GM21529 (cell line): ENCODE measurements at regions not wholly inside any gene's neighbourhood (a gene's known extent, or its start where the extent isn't known, plus 50 kb on each side); places are given as distances from the start of the nearest gene placed in this dataset.
"Not testable (repeated sequence)": the region's sequence is repeated elsewhere in the genome, so short reads cannot be mapped to it uniquely, and the experiment has no call there.

ENCODE experiments used
- ATAC-seq: cut with Tn5 transposase; IDR thresholded peaks from one replicate; pipeline ENCODE4 v1.9.1; 2021; ENCODE audit not compliant: unreplicated experiment

GRCh38 chr16:22651111-22651817 is 140.6 kb downstream of the NPIPB5 start:
- not testable (repeated sequence) for ATAC-seq

- no peak for ATAC-seq
Observed at GRCh38 chr16:22652463-22652845, 141.8 kb downstream of the NPIPB5 start.

GRCh38 chr16:22653876-22654275 is 143.2 kb downstream of the NPIPB5 start:
- no peak for ATAC-seq

GRCh38 chr16:22656573-22656972 is 145.9 kb downstream of the NPIPB5 start:
- ATAC-seq, result not testable (repeated sequence)

GRCh38 chr16:22659933-22660332 is 149.2 kb downstream of the NPIPB5 start:
- no peak for ATAC-seq

GRCh38 chr16:22660441-22661160 is 149.9 kb downstream of the NPIPB5 start:
- ATAC-seq, result no peak

GRCh38 chr16:22661161-22661647 is 150.5 kb downstream of the NPIPB5 start:
- ATAC-seq, result no peak

- not testable (repeated sequence) for ATAC-seq
Observed at GRCh38 chr16:22662958-22663357, 151.0 kb upstream of the HS3ST2 start.

- no peak for ATAC-seq
Observed at GRCh38 chr16:22663389-22664064, 150.4 kb upstream of the HS3ST2 start.

GRCh38 chr16:22664132-22664531 is 149.8 kb upstream of the HS3ST2 start:
- no peak for ATAC-seq

GRCh38 chr16:22664561-22664997 is 149.4 kb upstream of the HS3ST2 start:
- no peak for ATAC-seq

GRCh38 chr16:22665048-22665797 is 148.7 kb upstream of the HS3ST2 start:
- no peak for ATAC-seq

- no peak for ATAC-seq
Observed at GRCh38 chr16:22665803-22666202, 148.2 kb upstream of the HS3ST2 start.

- ATAC-seq, result no peak
Observed at GRCh38 chr16:22668318-22668717, 145.6 kb upstream of the HS3ST2 start.

GRCh38 chr16:22670044-22670536 is 143.9 kb upstream of the HS3ST2 start:
- ATAC-seq, result no peak

- ATAC-seq, result no peak
Observed at GRCh38 chr16:22670551-22671041, 143.4 kb upstream of the HS3ST2 start.

GRCh38 chr16:22671301-22672076 is 142.5 kb upstream of the HS3ST2 start:
- ATAC-seq, result no peak

- no peak for ATAC-seq
Observed at GRCh38 chr16:22672830-22673210, 141.1 kb upstream of the HS3ST2 start.

- no peak for ATAC-seq
Observed at GRCh38 chr16:22673421-22673831, 140.5 kb upstream of the HS3ST2 start.

GRCh38 chr16:22674832-22675191 is 139.2 kb upstream of the HS3ST2 start:
- ATAC-seq, result no peak
